ENCODE measurements at regions not wholly inside any gene's neighbourhood (a gene's known extent, or its start where the extent isn't known, plus 50 kb on each side); places are given as distances from the start of the nearest gene placed in this dataset.

- H3K4me3 ChIP-seq (ENCODE audit: insufficient read depth, low read depth, low read length), result no peak overlapping the region
- H2BK20ac ChIP-seq (ENCODE audit: low read depth, low read length), result no peak overlapping the region
- no peak overlapping the region for H4K5ac ChIP-seq (ENCODE audit: low read depth, low read length)
- H3K36me3 ChIP-seq (ENCODE audit: control insufficient read depth, insufficient read depth, low read length), result no peaks in the 10 kb centered on the region
- H3K79me1 ChIP-seq (ENCODE audit: low read depth in 1 of 2, low read length in 2 of 2), result no peaks in the 10 kb centered on the region
- no peak overlapping the region for H2BK15ac ChIP-seq (ENCODE audit: low read depth, low read length)
- H3K27me3 ChIP-seq (ENCODE audit: control insufficient read depth, insufficient read depth, low read length), result no peaks in the 10 kb centered on the region
- no peak overlapping the region for H3K27ac ChIP-seq (ENCODE audit: insufficient read depth, low read length)
- H3K9ac ChIP-seq (ENCODE audit: low read depth, low read length), result no peak overlapping the region
- no TSS peak for BruUV-seq (replicated peaks)
- H2AK9ac ChIP-seq (replicated peaks; ENCODE audit: low read depth, low read length, poor library complexity), result no peak overlapping the region
- TF ChIP-seq RAD21 (IDR thresholded peaks at IDR 0.05; ENCODE audit: low read length) (no peak), FOS (IDR thresholded peaks at IDR 0.05; ENCODE audit: low read depth, low read length) (peak; percentile 56; the same call in 1 of the 2 replicates), RFX5 (IDR thresholded peaks at IDR 0.05; ENCODE audit: low read depth, low read length) (peak; percentile 75; the same call in 1 of the 2 replicates), SMC3 (IDR thresholded peaks at IDR 0.05; ENCODE audit: low read depth, low read length) (peak; percentile 23; the same call in 1 of the 2 replicates), MXI1 (IDR thresholded peaks at IDR 0.05; ENCODE audit: borderline replicate concordance, low read depth, low read length) (no peak), MAFK (IDR thresholded peaks at IDR 0.05; ENCODE audit: low read depth, low read length) (no peak)
- TF ChIP-seq, protein P1, sequence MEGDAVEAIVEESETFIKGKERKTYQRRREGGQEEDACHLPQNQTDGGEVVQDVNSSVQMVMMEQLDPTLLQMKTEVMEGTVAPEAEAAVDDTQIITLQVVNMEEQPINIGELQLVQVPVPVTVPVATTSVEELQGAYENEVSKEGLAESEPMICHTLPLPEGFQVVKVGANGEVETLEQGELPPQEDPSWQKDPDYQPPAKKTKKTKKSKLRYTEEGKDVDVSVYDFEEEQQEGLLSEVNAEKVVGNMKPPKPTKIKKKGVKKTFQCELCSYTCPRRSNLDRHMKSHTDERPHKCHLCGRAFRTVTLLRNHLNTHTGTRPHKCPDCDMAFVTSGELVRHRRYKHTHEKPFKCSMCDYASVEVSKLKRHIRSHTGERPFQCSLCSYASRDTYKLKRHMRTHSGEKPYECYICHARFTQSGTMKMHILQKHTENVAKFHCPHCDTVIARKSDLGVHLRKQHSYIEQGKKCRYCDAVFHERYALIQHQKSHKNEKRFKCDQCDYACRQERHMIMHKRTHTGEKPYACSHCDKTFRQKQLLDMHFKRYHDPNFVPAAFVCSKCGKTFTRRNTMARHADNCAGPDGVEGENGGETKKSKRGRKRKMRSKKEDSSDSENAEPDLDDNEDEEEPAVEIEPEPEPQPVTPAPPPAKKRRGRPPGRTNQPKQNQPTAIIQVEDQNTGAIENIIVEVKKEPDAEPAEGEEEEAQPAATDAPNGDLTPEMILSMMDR (conservative IDR thresholded peaks at IDR 0.05; ENCODE audit: low read depth, low read length), result peak; percentile 20; the same call in 1 of the 2 replicates
- no peak overlapping the region for H2BK5ac ChIP-seq (ENCODE audit: low read depth, low read length, poor library complexity, severe bottlenecking)
- H2BK120ac ChIP-seq (ENCODE audit: low read depth, low read length), result no peak overlapping the region
- no peaks in the 10 kb centered on the region for H3K9me1 ChIP-seq (ENCODE audit: insufficient read depth, low read length)
- 0 out of 4 replicates have a peak overlapping the region, but pooled peaks of 1 of the 2 experiments have one; percentile 1 for H4K8ac ChIP-seq (ENCODE audit: low read depth in 2 of 2, low read length in 2 of 2)
- no peak overlapping the region for H3K4me2 ChIP-seq (ENCODE audit: low read depth, low read length)
- ATAC-seq (ENCODE audit: low read depth) (peak; percentile 87), DNase-seq (peak; percentile 77)
- H3K4ac ChIP-seq (ENCODE audit: low read depth, low read length), result no peak overlapping the region
- intact Hi-C loops (cut with micrococcal nuclease), result no loop called here
- H3K56ac ChIP-seq (ENCODE audit: extremely low read depth, insufficient read depth, low read length), result no peak overlapping the region
- H3K4me1 ChIP-seq (ENCODE audit: control insufficient read depth, insufficient read depth, low read length), result peaks cover 4% of the 10 kb centered on the region; the same call in 1 of the 2 replicates
- dilution Hi-C loops (cut with HindIII; ENCODE audit: low sequenced_read_pairs, unreplicated experiment), result no loop called here
- POLR2A ChIA-PET (ENCODE audit: unreplicated experiment), result no interaction called here
- no peak overlapping the region; the same call in 1 of the 2 replicates for H3K18ac ChIP-seq (ENCODE audit: low read depth, low read length)
- H4K20me1 ChIP-seq (ENCODE audit: insufficient read depth, low read length), result no peaks in the 10 kb centered on the region
- no peaks in the 10 kb centered on the region for H3K9me3 ChIP-seq (ENCODE audit: control insufficient read depth, insufficient read depth, low read length)
- no peak overlapping the region for H3K23ac ChIP-seq (ENCODE audit: low read depth, low read length)
- no CpG with 5 or more reads among the region's 4 CpGs for WGBS, 2 experiments (ENCODE audit: extremely low coverage in 2 of 2, insufficient read length in 1 of 2)
- CTCF ChIA-PET, result interaction anchor here (0.6 to 1.2 kb wide), 3 partner anchors 10 to 47 kb away, joined by 3 to 5 read pairs (median 3); no protein-coding TSS in a partner anchor
- H4K91ac ChIP-seq (ENCODE audit: insufficient read depth, low read depth, low read length), result no peak overlapping the region
- in situ Hi-C loops (cut with MboI; ENCODE audit: low sequenced_read_pairs), result no loop called here
- H2AFZ ChIP-seq (replicated peaks; ENCODE audit: low read length, poor library complexity), result no peak overlapping the region
- H2AK5ac ChIP-seq (ENCODE audit: low read depth, low read length), result no peak overlapping the region
- no peak overlapping the region for H3K14ac ChIP-seq (replicated peaks; ENCODE audit: low read depth, low read length)
Observed at GRCh38 chr1:109838838-109839240, 71.8 kb upstream of the CSF1 start.
